ENCODE measurements at regions not wholly inside any gene's neighbourhood (a gene's known extent, or its start where the extent isn't known, plus 50 kb on each side); places are given as distances from the start of the nearest gene placed in this dataset.

DNA sequence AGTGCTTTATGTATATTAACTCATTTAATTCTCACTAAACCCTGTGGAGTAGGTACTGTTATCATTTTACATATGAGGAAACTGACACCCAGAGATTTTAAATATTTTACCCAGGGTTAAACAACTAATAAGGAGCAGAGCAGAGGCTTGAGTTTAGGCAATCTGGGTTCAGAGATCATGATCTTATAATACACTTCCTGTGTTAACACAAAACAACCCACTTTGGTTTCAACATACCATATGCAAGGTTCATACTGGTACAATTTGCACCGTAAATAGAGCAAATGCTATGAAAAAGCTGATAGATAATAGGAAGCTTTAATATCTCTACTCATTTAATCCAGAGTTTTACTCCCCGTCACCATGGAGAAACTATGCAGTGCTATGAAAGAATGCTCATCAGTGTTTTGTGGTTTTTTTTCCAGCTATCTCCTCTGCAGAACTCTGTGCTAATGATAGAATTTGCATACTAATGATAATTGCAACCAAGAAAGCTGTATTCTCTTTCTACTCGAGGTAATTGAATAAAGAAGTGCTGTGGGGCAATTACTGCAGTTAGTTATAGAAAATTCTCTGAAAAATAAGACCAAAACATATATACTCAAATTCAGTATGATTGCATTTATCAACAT lies 138.8 kb upstream of the MAP9 start:
- no peaks in the 10 kb centered on the region for H3K79me2 ChIP-seq (replicated peaks; ENCODE audit: insufficient read depth, low read length)
- no peak overlapping the region for H3K4me2 ChIP-seq (ENCODE audit: low read length)
- no peaks in the 10 kb centered on the region for H3K9me2 ChIP-seq (ENCODE audit: insufficient read depth, low read length)
- no peak overlapping the region for H3K27ac ChIP-seq (ENCODE audit: low read length)
- no peak overlapping the region for H2AFZ ChIP-seq (ENCODE audit: low read depth, low read length)
- no peaks in the 10 kb centered on the region for H3K9me3 ChIP-seq (ENCODE audit: low read length)
- no peak overlapping the region for H3K9ac ChIP-seq (ENCODE audit: low read length)
- H3K4me3 ChIP-seq (ENCODE audit: low read length) = no peak overlapping the region
- H3K27me3 ChIP-seq (ENCODE audit: insufficient read depth, low read depth, low read length) = no peaks in the 10 kb centered on the region
- no peaks in the 10 kb centered on the region for H3F3A ChIP-seq (ENCODE audit: insufficient read depth, low read length, poor library complexity, severe bottlenecking)
- TF ChIP-seq EP300 (conservative IDR thresholded peaks at IDR 0.05; ENCODE audit: poor library complexity, severe bottlenecking) (no peak), POLR2AphosphoS5 (IDR thresholded peaks at IDR 0.05) (no peak), TAF1 (IDR thresholded peaks at IDR 0.05; ENCODE audit: low read depth) (no peak), MXI1 (conservative IDR thresholded peaks at IDR 0.05; ENCODE audit: poor library complexity, severe bottlenecking) (no peak), SMC3 (conservative IDR thresholded peaks at IDR 0.05; ENCODE audit: poor library complexity) (no peak), RAD21 (conservative IDR thresholded peaks at IDR 0.05) (no peak), EZH2 (IDR thresholded peaks at IDR 0.05; ENCODE audit: borderline replicate concordance, insufficient read depth, low read length, poor library complexity, severe bottlenecking) (no peak)
- TF ChIP-seq, protein P1, sequence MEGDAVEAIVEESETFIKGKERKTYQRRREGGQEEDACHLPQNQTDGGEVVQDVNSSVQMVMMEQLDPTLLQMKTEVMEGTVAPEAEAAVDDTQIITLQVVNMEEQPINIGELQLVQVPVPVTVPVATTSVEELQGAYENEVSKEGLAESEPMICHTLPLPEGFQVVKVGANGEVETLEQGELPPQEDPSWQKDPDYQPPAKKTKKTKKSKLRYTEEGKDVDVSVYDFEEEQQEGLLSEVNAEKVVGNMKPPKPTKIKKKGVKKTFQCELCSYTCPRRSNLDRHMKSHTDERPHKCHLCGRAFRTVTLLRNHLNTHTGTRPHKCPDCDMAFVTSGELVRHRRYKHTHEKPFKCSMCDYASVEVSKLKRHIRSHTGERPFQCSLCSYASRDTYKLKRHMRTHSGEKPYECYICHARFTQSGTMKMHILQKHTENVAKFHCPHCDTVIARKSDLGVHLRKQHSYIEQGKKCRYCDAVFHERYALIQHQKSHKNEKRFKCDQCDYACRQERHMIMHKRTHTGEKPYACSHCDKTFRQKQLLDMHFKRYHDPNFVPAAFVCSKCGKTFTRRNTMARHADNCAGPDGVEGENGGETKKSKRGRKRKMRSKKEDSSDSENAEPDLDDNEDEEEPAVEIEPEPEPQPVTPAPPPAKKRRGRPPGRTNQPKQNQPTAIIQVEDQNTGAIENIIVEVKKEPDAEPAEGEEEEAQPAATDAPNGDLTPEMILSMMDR (IDR thresholded peaks at IDR 0.05; ENCODE audit: poor library complexity, severe bottlenecking) = no peak
- TF ChIP-seq, protein P2, sequence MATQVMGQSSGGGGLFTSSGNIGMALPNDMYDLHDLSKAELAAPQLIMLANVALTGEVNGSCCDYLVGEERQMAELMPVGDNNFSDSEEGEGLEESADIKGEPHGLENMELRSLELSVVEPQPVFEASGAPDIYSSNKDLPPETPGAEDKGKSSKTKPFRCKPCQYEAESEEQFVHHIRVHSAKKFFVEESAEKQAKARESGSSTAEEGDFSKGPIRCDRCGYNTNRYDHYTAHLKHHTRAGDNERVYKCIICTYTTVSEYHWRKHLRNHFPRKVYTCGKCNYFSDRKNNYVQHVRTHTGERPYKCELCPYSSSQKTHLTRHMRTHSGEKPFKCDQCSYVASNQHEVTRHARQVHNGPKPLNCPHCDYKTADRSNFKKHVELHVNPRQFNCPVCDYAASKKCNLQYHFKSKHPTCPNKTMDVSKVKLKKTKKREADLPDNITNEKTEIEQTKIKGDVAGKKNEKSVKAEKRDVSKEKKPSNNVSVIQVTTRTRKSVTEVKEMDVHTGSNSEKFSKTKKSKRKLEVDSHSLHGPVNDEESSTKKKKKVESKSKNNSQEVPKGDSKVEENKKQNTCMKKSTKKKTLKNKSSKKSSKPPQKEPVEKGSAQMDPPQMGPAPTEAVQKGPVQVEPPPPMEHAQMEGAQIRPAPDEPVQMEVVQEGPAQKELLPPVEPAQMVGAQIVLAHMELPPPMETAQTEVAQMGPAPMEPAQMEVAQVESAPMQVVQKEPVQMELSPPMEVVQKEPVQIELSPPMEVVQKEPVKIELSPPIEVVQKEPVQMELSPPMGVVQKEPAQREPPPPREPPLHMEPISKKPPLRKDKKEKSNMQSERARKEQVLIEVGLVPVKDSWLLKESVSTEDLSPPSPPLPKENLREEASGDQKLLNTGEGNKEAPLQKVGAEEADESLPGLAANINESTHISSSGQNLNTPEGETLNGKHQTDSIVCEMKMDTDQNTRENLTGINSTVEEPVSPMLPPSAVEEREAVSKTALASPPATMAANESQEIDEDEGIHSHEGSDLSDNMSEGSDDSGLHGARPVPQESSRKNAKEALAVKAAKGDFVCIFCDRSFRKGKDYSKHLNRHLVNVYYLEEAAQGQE (IDR thresholded peaks at IDR 0.05; ENCODE audit: borderline replicate concordance) = no peak
- no peaks in the 10 kb centered on the region for H3K36me3 ChIP-seq (ENCODE audit: insufficient read depth, low read length)
- H4K20me1 ChIP-seq (ENCODE audit: insufficient read depth) = no peaks in the 10 kb centered on the region

DNA sequence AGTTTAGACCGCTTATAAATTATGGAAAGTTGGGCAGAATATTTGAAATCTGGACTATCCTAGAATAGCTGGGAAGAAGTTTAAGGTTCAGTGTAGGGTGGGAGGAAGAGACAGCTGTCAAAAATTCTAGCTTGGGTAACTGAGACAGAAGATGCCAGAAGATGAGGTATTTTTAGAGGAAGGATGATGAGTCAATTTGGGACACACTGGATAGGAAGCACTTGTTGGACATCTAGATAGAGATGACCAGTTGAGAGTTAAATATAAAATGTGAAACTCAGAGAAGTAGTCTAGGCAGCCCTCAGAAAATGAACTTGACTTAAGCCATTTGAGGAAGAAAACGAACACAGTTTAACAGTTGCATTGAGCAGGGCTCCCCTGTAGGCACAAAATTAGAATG lies 137.9 kb upstream of the MAP9 start:
- Histone ChIP-seq H3K27ac (ENCODE audit: low read length) (no peak overlapping the region), H3F3A (ENCODE audit: insufficient read depth, low read length, poor library complexity, severe bottlenecking) (no peaks in the 10 kb centered on the region), H4K20me1 (ENCODE audit: insufficient read depth) (no peaks in the 10 kb centered on the region), H3K79me2 (replicated peaks; ENCODE audit: insufficient read depth, low read length) (no peaks in the 10 kb centered on the region), H3K27me3 (ENCODE audit: insufficient read depth, low read depth, low read length) (no peaks in the 10 kb centered on the region), H3K9me2 (ENCODE audit: insufficient read depth, low read length) (no peaks in the 10 kb centered on the region), H3K9me3 (ENCODE audit: low read length) (no peaks in the 10 kb centered on the region), H2AFZ (ENCODE audit: low read depth, low read length) (no peak overlapping the region), H3K4me2 (ENCODE audit: low read length) (no peak overlapping the region), H3K36me3 (ENCODE audit: insufficient read depth, low read length) (no peaks in the 10 kb centered on the region), H3K9ac (ENCODE audit: low read length) (no peak overlapping the region), H3K4me3 (ENCODE audit: low read length) (no peak overlapping the region)
- TF ChIP-seq EP300 (conservative IDR thresholded peaks at IDR 0.05; ENCODE audit: poor library complexity, severe bottlenecking) (no peak), TAF1 (IDR thresholded peaks at IDR 0.05; ENCODE audit: low read depth) (no peak), POLR2AphosphoS5 (IDR thresholded peaks at IDR 0.05) (no peak), SMC3 (conservative IDR thresholded peaks at IDR 0.05; ENCODE audit: poor library complexity) (no peak), MXI1 (conservative IDR thresholded peaks at IDR 0.05; ENCODE audit: poor library complexity, severe bottlenecking) (no peak), EZH2 (IDR thresholded peaks at IDR 0.05; ENCODE audit: borderline replicate concordance, insufficient read depth, low read length, poor library complexity, severe bottlenecking) (no peak), RAD21 (conservative IDR thresholded peaks at IDR 0.05) (no peak)
- TF ChIP-seq, protein P1 (IDR thresholded peaks at IDR 0.05; ENCODE audit: poor library complexity, severe bottlenecking) = no peak
- TF ChIP-seq, protein P2 (IDR thresholded peaks at IDR 0.05; ENCODE audit: borderline replicate concordance) = no peak

Data from neural cell (in vitro differentiated cells).